DMS 273 (cell line): ENCODE measurements at regions not wholly inside any gene's neighbourhood (a gene's known extent, or its start where the extent isn't known, plus 50 kb on each side); places are given as distances from the start of the nearest gene placed in this dataset.

ENCODE experiments used
- DNase-seq: peaks from one replicate; lab custom pipeline; 2025; ENCODE audit not compliant: unreplicated experiment; lab: John Stamatoyannopoulos, UW

- no peak for DNase-seq
Measured at GRCh38 chr11:135075740-135076139, 663.7 kb upstream of the B3GAT1 start.

- DNase-seq, result peak; percentile 51
Measured at GRCh38 chr11:135074397-135074998, 662.5 kb upstream of the B3GAT1 start.

GRCh38 chr11:135073870-135074269 is 661.8 kb upstream of the B3GAT1 start:
- DNase-seq, result no peak

- DNase-seq, result peak; percentile 59
Measured at GRCh38 chr11:135073381-135073780, 661.3 kb upstream of the B3GAT1 start.

GRCh38 chr11:135069890-135070289 is 657.8 kb upstream of the B3GAT1 start:
- DNase-seq, result no peak

GRCh38 chr11:135069063-135069462 is 657.0 kb upstream of the B3GAT1 start:
- DNase-seq, result no peak

GRCh38 chr11:135062994-135063393 is 651.0 kb upstream of the B3GAT1 start:
- no peak for DNase-seq

- no peak for DNase-seq
Measured at GRCh38 chr11:135061166-135061565, 649.1 kb upstream of the B3GAT1 start.

GRCh38 chr11:135046986-135047385 is 634.9 kb upstream of the B3GAT1 start:
- DNase-seq, result no peak

GRCh38 chr11:135046556-135046955 is 634.5 kb upstream of the B3GAT1 start:
- no peak for DNase-seq

GRCh38 chr11:135043434-135043833 is 631.4 kb upstream of the B3GAT1 start:
- DNase-seq, result no peak

GRCh38 chr11:135037828-135038227 is 625.8 kb upstream of the B3GAT1 start:
- no peak for DNase-seq

- DNase-seq, result no peak
Measured at GRCh38 chr11:135036488-135037297, 624.7 kb upstream of the B3GAT1 start.

- no peak for DNase-seq
Measured at GRCh38 chr11:135035282-135035681, 623.2 kb upstream of the B3GAT1 start.

GRCh38 chr11:135033540-135033939 is 621.5 kb upstream of the B3GAT1 start:
- DNase-seq, result peak; percentile 49

GRCh38 chr11:135031205-135031989 is 619.4 kb upstream of the B3GAT1 start:
- DNase-seq, result no peak

- peak; percentile 26 for DNase-seq
Measured at GRCh38 chr11:135027461-135027860, 615.4 kb upstream of the B3GAT1 start.

- DNase-seq, result peak; percentile 54
Measured at GRCh38 chr11:135023499-135023898, 611.5 kb upstream of the B3GAT1 start.

- DNase-seq, result peak; percentile 9
Measured at GRCh38 chr11:135022454-135022853, 610.4 kb upstream of the B3GAT1 start.

GRCh38 chr11:135019899-135020298 is 607.9 kb upstream of the B3GAT1 start:
- DNase-seq, result no peak

GRCh38 chr11:135019343-135019871 is 607.4 kb upstream of the B3GAT1 start:
- no peak for DNase-seq

- DNase-seq, result no peak
Measured at GRCh38 chr11:135017296-135017695, 605.3 kb upstream of the B3GAT1 start.
